Left lung (tissue), 4 donors: ENCODE measurements at regions not wholly inside any gene's neighbourhood (a gene's known extent, or its start where the extent isn't known, plus 50 kb on each side); places are given as distances from the start of the nearest gene placed in this dataset.

Source experiments
- ATAC-seq: fragments of 200-7000 bp; cut with Tn5 transposase; one replicate; pipeline ENCODE4 v1.9.1; 2020; ENCODE audit warnings: moderate library complexity
- DNase-seq, 4 donors: peaks; one replicate each; pipeline ENCODE4 v3.0.0-alpha.2; 2013 to 2020
- H3K27ac ChIP-seq, 2 donors: fragments of 200-600 bp; sonication (generic) in 1 of 2; one replicate each; pipeline versions ENCODE4 v1.5.0 to v1.8.0; 2020 to 2021
- H3K27me3 ChIP-seq, 2 donors: fragments of 200-600 bp; sonication (generic) in 1 of 2; one replicate each; pipeline versions ENCODE4 v1.5.0 to v1.8.0; 2020 to 2021
- H3K36me3 ChIP-seq, 2 donors: fragments of 200-600 bp; sonication (generic) in 1 of 2; one replicate each; pipeline versions ENCODE4 v1.5.0 to v1.8.0; 2020 to 2021
- H3K4me1 ChIP-seq, 2 donors: fragments of 200-600 bp; one replicate each; pipeline ENCODE4 v1.8.0; 2021
- H3K4me3 ChIP-seq, 2 donors: fragments of 200-600 bp; sonication (generic) in 1 of 2; one replicate each; pipeline versions ENCODE4 v1.5.0 to v1.8.0; 2020 to 2021; ENCODE audit warnings: mild to moderate bottlenecking in 1 of 2
- H3K9me3 ChIP-seq, 2 donors: fragments of 200-600 bp; sonication (generic) in 1 of 2; one replicate each; pipeline versions ENCODE4 v1.5.0 to v1.8.0; 2020 to 2021
- intact Hi-C, 2 donors: fragments of 100-400 bp; cut with DNase I; formaldehyde crosslinking; loops; one replicate each; pipeline versions ENCODE4 v1.11.2 to v1.14.2; 2022
- TF ChIP-seq, protein P1 (sequence below), 2 donors: fragments of 200-600 bp; sonication (generic) in 1 of 2; IDR thresholded peaks; one replicate each; pipeline versions ENCODE4 v1.5.0 to v1.8.0; 2021; ENCODE audit warnings: antibody characterized with exemption in 2 of 2
- donor health status: DM: no; HTN: yes; CAD: no.
- donor health status: DM: no; HTN: no; CAD: no.

DNA sequence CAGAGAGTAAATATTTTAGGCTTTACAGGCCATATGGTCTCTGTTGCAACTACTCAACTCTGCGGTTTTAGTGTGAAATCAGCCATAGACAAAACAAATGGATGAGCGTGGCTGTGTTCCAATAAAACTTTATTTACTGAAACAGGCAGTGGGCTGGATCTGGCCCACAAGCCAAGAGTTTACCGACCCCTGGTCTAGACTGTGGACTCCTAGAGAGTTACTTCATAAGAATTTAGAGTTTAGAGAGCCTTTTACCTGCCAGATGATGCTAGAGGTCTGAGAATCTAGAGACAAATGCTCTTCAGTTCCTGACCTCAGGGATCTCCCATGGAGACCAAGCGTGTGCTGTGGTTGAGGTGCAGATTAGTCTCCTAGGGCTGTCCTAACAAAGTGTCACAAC lies 174.8 kb downstream of the PTEN start:
- TF ChIP-seq, protein P1, sequence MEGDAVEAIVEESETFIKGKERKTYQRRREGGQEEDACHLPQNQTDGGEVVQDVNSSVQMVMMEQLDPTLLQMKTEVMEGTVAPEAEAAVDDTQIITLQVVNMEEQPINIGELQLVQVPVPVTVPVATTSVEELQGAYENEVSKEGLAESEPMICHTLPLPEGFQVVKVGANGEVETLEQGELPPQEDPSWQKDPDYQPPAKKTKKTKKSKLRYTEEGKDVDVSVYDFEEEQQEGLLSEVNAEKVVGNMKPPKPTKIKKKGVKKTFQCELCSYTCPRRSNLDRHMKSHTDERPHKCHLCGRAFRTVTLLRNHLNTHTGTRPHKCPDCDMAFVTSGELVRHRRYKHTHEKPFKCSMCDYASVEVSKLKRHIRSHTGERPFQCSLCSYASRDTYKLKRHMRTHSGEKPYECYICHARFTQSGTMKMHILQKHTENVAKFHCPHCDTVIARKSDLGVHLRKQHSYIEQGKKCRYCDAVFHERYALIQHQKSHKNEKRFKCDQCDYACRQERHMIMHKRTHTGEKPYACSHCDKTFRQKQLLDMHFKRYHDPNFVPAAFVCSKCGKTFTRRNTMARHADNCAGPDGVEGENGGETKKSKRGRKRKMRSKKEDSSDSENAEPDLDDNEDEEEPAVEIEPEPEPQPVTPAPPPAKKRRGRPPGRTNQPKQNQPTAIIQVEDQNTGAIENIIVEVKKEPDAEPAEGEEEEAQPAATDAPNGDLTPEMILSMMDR (IDR thresholded peaks at IDR 0.05) = no peak
- no peak for ATAC-seq
- Histone ChIP-seq H3K4me1 (peaks cover 14 to 28% of the 10 kb centered on the region in 2 donors), H3K27me3 (no peaks in the 10 kb centered on the region), H3K36me3 (no peaks in the 10 kb centered on the region), H3K4me3 (no peak overlapping the region), H3K27ac (no peak overlapping the region), H3K9me3 (no peaks in the 10 kb centered on the region)
- intact Hi-C loops = no loop called here
- DNase-seq = peak in 1 of 4 donors; percentile 31

DNA sequence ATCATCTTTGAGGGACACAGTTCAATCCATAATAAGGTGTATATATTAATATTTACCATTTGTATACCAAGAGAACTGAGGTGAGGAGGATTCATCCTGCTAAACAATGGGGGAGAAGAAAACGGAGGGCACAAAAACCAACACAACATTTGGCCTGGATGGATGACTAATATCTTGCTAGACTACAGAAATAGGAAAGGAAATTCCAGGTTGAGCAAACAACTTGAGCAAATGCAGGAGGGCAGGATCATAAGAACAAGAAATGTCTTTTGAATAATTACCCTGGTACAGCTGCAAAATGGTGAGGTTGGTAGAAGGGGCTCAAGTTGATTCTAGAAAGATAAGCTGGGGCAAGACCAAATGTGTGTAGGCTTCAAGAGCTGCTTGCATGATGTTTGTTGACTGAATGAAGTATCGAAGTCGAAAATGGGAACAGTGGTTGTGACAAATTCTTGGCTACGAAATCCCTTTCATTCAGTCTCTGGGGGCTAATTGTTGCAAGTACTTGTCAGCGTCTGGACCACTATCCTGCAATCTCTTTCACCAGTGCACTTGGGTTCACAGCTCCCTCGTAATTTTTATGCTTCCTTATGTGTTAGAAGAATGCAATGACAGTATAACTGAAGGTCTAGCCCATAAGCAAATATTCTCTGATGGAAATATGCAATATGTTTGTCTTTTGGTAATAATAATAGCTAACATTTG lies 176.2 kb downstream of the PTEN start:
- H3K27me3 ChIP-seq = no peaks in the 10 kb centered on the region
- no peak overlapping the region for H3K4me3 ChIP-seq
- no peaks in the 10 kb centered on the region for H3K9me3 ChIP-seq
- TF ChIP-seq, protein P1 (IDR thresholded peaks at IDR 0.05) = no peak
- H3K27ac ChIP-seq = no peak overlapping the region
- intact Hi-C loops = no loop called here
- H3K4me1 ChIP-seq = peaks cover 14 to 34% of the 10 kb centered on the region in 2 donors
- ATAC-seq = no peak
- no peak for DNase-seq
- no peaks in the 10 kb centered on the region for H3K36me3 ChIP-seq

GRCh38 chr10:88041243-88042159 lies 178.1 kb downstream of the PTEN start:
- intact Hi-C loops = no loop called here
- H3K4me3 ChIP-seq = no peak overlapping the region
- no peaks in the 10 kb centered on the region for H3K9me3 ChIP-seq
- H3K36me3 ChIP-seq = no peaks in the 10 kb centered on the region
- DNase-seq (peak in 1 of 4 donors; percentile 51), ATAC-seq (peak; percentile 66)
- peaks cover 14 to 52% of the 10 kb centered on the region in 2 donors for H3K4me1 ChIP-seq
- TF ChIP-seq, protein P1 (IDR thresholded peaks at IDR 0.05) = no peak
- no peaks in the 10 kb centered on the region for H3K27me3 ChIP-seq
- H3K27ac ChIP-seq = peak overlapping the region; percentile 76 to 81

DNA sequence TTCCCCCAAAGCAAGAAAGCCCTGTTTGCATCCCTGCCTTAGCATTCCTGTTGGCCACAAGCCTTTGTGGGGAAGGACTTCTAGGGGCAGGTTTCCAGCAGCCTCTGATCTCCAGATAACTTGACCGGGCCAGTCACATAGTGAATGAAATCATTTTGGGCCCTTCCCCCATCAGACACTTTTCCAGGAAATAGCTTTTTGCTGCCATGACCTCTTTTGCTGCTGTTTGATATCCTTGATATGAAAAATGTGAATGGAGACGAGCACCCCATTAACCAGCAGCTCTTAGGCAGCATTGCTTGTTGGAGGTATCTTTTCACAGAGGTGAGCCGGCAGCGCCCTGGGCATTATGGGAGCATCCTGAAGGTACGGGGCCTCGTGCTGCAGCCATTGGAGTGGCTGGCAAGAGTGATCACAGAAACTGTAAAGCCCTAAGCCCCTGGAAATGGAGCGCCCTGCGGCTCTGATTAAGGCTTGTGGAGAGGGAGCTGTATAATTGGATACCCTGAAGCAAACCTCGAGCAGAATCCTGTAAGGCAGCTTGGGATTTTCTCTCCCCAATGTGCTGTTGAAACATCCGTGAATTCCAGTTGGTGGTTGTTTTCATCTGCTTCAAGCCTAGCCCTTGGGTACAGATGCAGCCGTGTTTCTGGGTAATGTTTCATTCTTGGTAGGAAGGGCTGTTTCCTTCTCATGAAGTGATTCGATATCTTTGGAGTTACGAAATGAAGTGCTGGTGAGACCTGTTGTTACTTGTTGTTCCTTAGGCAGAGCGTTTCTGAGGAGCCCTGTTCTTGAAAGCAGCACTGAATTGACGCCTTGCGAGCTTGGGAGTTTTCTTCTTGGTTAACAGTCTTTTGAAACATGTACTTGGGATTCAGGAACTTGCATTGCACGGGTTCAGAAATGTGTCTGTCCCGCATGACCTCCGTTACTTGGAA lies 179.0 kb downstream of the PTEN start:
- DNase-seq (peak in 2 of 4 donors; percentile 55 to 70), ATAC-seq (peak; percentile 78)
- Histone ChIP-seq H3K27me3 (no peaks in the 10 kb centered on the region), H3K4me3 (no peak overlapping the region), H3K36me3 (no peaks in the 10 kb centered on the region), H3K9me3 (no peaks in the 10 kb centered on the region), H3K4me1 (peaks cover 14 to 52% of the 10 kb centered on the region in 2 donors), H3K27ac (peak overlapping the region; percentile 76 to 81)
- TF ChIP-seq, protein P1 (IDR thresholded peaks at IDR 0.05) = no peak
- intact Hi-C loops = no loop called here
